ENCODE measurements at regions not wholly inside any gene's neighbourhood (a gene's known extent, or its start where the extent isn't known, plus 50 kb on each side); places are given as distances from the start of the nearest gene placed in this dataset.

DNA sequence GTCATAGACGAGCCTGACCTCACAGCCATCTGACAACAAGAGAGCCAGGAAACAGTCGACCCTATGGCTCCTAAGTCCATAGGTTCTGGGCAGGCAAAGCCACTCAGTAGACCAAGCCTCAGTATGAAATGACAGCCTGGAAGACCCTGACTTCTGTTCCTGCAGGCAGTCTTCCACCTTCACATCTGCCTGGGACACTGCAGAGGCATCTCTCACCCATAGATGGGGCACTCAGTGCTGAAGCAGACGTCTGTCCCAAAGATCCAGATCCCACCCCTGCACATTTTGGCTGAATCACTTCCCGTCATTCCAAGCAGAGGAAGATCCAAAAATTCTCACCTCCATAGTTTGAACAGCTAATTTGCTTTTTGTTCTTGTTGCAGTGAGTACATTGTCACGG, 139.3 kb upstream of the ZNF507 start:
- H3K23me2 ChIP-seq (ENCODE audit: low read depth, low read length) = no peaks in the 10 kb centered on the region

More for the DNA sequence above, 139.3 kb upstream of the ZNF507 start:
- peak in 1 of 2 experiments; percentile 27 for DNase-seq (ENCODE audit: low read depth in 1 of 2, low spot score in 2 of 2)
- no peaks in the 10 kb centered on the region for H4K20me1 ChIP-seq (replicated peaks in 1 of 2; ENCODE audit: control insufficient read depth in 1 of 2, insufficient read depth in 2 of 2, low read length in 2 of 2)
- H2BK20ac ChIP-seq (ENCODE audit: low read length) = no peak overlapping the region
- FAIRE-seq = no peak
- no peak overlapping the region for H4K91ac ChIP-seq (replicated peaks; ENCODE audit: insufficient read length, low read length)
- no peak overlapping the region for H2BK12ac ChIP-seq (ENCODE audit: low read depth, low read length)
- H3K18ac ChIP-seq (ENCODE audit: extremely low read depth, low read length) = no peak overlapping the region
- no peak overlapping the region for H2AFZ ChIP-seq (ENCODE audit: low read length)
- no peak overlapping the region for H3K9ac ChIP-seq (replicated peaks in 1 of 4; ENCODE audit: extremely low read depth in 1 of 4, low read depth in 3 of 4, low read length in 3 of 4)
- H2BK5ac ChIP-seq (ENCODE audit: low read depth, low read length) = no peak overlapping the region
- H2BK15ac ChIP-seq (ENCODE audit: low read length) = no peak overlapping the region
- POLR2A ChIA-PET (ENCODE audit: partially characterized antibody) = no interaction called here
- no peak overlapping the region for H3K56ac ChIP-seq (replicated peaks; ENCODE audit: insufficient read length, low read depth, low read length)
- no peak overlapping the region for H3K14ac ChIP-seq (ENCODE audit: insufficient read length)
- no peak overlapping the region for H4K5ac ChIP-seq (ENCODE audit: insufficient read length, low read depth, low read length)
- H3K23ac ChIP-seq (ENCODE audit: insufficient read length) = no peak overlapping the region
- H3K4me2 ChIP-seq (ENCODE audit: insufficient read depth in 1 of 2, low read depth in 2 of 2, low read length in 2 of 2) = no peak overlapping the region
- no peaks in the 10 kb centered on the region for H3K9me3 ChIP-seq (ENCODE audit: insufficient read depth in 2 of 2, low read depth in 1 of 2, low read length in 1 of 2)
- H3K4me3 ChIP-seq (ENCODE audit: extremely low read depth in 1 of 4, insufficient read depth in 2 of 4, low read depth in 3 of 4, low read length in 4 of 4) = no peak overlapping the region
- 83% methylated on average over 5 of the region's 5 CpGs; no CpG with 5 or more reads in 1 of the 2 experiments for WGBS, 2 experiments (ENCODE audit: extremely low coverage in 1 of 2, insufficient coverage in 1 of 2, insufficient read length in 1 of 2, insufficient replicate concordance in 2 of 2, low coverage in 1 of 2, low lambda C conversion rate in 2 of 2, missing lambda C conversion rate in 1 of 2)
- CTCF ChIA-PET (ENCODE audit: partially characterized antibody) = interaction anchor here (1.5 kb wide), 1 partner anchor 9 kb away, joined by 3 read pairs; no protein-coding TSS in a partner anchor
- no peaks in the 10 kb centered on the region for H3K4me1 ChIP-seq (replicated peaks in 1 of 4; ENCODE audit: control insufficient read depth in 3 of 4, insufficient read depth in 4 of 4, low read length in 3 of 4)
- H3K27ac ChIP-seq (ENCODE audit: low read depth, low read length) = no peak overlapping the region
- no peaks in the 10 kb centered on the region for H3K79me1 ChIP-seq (ENCODE audit: low read depth, low read length)
- no peak overlapping the region for H2AK5ac ChIP-seq (ENCODE audit: low read depth, low read length)
- H3K27me3 ChIP-seq (replicated peaks in 1 of 4; ENCODE audit: control insufficient read depth in 3 of 4, extremely low read depth in 1 of 4, insufficient read depth in 3 of 4, low read length in 3 of 4) = no peaks in the 10 kb centered on the region
- TF ChIP-seq CBX8 (IDR thresholded peaks at IDR 0.05; ENCODE audit: borderline replicate concordance, low read depth, low read length) = no peak
- TF ChIP-seq, protein P1, sequence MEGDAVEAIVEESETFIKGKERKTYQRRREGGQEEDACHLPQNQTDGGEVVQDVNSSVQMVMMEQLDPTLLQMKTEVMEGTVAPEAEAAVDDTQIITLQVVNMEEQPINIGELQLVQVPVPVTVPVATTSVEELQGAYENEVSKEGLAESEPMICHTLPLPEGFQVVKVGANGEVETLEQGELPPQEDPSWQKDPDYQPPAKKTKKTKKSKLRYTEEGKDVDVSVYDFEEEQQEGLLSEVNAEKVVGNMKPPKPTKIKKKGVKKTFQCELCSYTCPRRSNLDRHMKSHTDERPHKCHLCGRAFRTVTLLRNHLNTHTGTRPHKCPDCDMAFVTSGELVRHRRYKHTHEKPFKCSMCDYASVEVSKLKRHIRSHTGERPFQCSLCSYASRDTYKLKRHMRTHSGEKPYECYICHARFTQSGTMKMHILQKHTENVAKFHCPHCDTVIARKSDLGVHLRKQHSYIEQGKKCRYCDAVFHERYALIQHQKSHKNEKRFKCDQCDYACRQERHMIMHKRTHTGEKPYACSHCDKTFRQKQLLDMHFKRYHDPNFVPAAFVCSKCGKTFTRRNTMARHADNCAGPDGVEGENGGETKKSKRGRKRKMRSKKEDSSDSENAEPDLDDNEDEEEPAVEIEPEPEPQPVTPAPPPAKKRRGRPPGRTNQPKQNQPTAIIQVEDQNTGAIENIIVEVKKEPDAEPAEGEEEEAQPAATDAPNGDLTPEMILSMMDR (IDR thresholded peaks at IDR 0.05; ENCODE audit: control extremely low read depth in 1 of 3, insufficient read depth in 1 of 3, low read depth in 1 of 3, low read length in 3 of 3) = peak in 2 of 3 experiments; percentile 30 to 37; a peak in 2 of 4 replicates
- no peak overlapping the region for H2BK120ac ChIP-seq (replicated peaks; ENCODE audit: low read depth, low read length)
- no peak overlapping the region for H3K4ac ChIP-seq (replicated peaks; ENCODE audit: insufficient read length, low read depth, low read length)
- no peak overlapping the region for H4K8ac ChIP-seq (ENCODE audit: extremely low read depth, insufficient read depth, low read length)
- H3K36me3 ChIP-seq (ENCODE audit: control insufficient read depth in 2 of 4, insufficient read depth in 4 of 4, low read length in 3 of 4) = no peaks in the 10 kb centered on the region
- no peaks in the 10 kb centered on the region for H3K79me2 ChIP-seq (ENCODE audit: control insufficient read depth in 1 of 2, insufficient read depth in 2 of 2, low read length in 2 of 2)
